HepG2 (cell line): ENCODE measurements at regions not wholly inside any gene's neighbourhood (a gene's known extent, or its start where the extent isn't known, plus 50 kb on each side); places are given as distances from the start of the nearest gene placed in this dataset.

Source experiments
- ZNF768 ChIP-seq: sonication (generic); formaldehyde crosslinking; IDR thresholded peaks from 2 replicates; pipeline ENCODE4 v1.4.0; 2020; ENCODE audit warnings: missing genetic modification reagents
- ZSCAN29 ChIP-seq: sonication (generic); formaldehyde crosslinking; conservative IDR thresholded peaks from 2 replicates; pipeline ENCODE4 v1.4.0; 2020; ENCODE audit warnings: mild to moderate bottlenecking, missing genetic modification reagents
- TF ChIP-seq, protein P1 (sequence below): sonication (generic); formaldehyde crosslinking; IDR thresholded peaks from 2 replicates; pipeline ENCODE4 v1.5.0; 2020; ENCODE audit warnings: mild to moderate bottlenecking, missing genetic modification reagents, moderate library complexity
- TF ChIP-seq, protein P2 (sequence below): sonication (generic); formaldehyde crosslinking; IDR thresholded peaks from 2 replicates; pipeline ENCODE4 v1.4.0; 2020; ENCODE audit warnings: missing genetic modification reagents

DNA sequence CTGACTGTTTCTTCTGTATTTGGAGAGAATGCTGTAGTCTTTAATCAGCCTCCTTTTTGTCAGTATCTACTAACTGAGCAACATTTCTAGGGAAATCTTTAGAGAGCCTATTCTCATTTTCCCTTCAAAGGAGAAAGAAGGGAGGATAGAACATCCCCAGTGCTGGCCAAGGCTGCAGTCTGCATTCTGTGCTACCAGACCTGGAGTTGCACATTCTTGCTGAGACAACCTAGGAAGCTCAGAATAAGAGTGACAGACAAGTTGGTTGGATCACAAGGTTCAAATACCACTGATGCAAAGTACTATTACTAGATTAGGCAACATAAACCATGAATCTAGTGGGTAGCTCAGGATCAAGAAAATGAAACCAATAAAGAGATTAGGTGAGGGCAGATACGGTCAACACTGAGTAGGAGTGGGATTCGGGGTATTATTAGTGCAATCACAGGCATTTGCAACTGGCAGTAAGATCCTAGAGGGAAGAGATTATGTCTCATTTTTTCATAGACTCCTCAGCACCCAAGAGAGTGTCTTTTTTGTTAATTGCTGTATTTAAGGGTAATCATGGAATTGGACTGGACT is 213.5 kb upstream of the FAM83B start:
- no peak for TF ChIP-seq ZSCAN29 (CRISPR knock-in tag)
- TF ChIP-seq, protein P1, sequence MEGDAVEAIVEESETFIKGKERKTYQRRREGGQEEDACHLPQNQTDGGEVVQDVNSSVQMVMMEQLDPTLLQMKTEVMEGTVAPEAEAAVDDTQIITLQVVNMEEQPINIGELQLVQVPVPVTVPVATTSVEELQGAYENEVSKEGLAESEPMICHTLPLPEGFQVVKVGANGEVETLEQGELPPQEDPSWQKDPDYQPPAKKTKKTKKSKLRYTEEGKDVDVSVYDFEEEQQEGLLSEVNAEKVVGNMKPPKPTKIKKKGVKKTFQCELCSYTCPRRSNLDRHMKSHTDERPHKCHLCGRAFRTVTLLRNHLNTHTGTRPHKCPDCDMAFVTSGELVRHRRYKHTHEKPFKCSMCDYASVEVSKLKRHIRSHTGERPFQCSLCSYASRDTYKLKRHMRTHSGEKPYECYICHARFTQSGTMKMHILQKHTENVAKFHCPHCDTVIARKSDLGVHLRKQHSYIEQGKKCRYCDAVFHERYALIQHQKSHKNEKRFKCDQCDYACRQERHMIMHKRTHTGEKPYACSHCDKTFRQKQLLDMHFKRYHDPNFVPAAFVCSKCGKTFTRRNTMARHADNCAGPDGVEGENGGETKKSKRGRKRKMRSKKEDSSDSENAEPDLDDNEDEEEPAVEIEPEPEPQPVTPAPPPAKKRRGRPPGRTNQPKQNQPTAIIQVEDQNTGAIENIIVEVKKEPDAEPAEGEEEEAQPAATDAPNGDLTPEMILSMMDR (CRISPR knock-in tag), result no peak
- TF ChIP-seq, protein P2, sequence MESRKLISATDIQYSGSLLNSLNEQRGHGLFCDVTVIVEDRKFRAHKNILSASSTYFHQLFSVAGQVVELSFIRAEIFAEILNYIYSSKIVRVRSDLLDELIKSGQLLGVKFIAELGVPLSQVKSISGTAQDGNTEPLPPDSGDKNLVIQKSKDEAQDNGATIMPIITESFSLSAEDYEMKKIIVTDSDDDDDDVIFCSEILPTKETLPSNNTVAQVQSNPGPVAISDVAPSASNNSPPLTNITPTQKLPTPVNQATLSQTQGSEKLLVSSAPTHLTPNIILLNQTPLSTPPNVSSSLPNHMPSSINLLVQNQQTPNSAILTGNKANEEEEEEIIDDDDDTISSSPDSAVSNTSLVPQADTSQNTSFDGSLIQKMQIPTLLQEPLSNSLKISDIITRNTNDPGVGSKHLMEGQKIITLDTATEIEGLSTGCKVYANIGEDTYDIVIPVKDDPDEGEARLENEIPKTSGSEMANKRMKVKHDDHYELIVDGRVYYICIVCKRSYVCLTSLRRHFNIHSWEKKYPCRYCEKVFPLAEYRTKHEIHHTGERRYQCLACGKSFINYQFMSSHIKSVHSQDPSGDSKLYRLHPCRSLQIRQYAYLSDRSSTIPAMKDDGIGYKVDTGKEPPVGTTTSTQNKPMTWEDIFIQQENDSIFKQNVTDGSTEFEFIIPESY (CRISPR knock-in tag), result no peak
- no peak for TF ChIP-seq ZNF768 (CRISPR knock-in tag)
